GM18907 (cell line): ENCODE measurements at regions not wholly inside any gene's neighbourhood (a gene's known extent, or its start where the extent isn't known, plus 50 kb on each side); places are given as distances from the start of the nearest gene placed in this dataset.

ENCODE experiments used
- ATAC-seq: cut with Tn5 transposase; IDR thresholded peaks from one replicate; pipeline ENCODE4 v1.9.1; 2021; ENCODE audit warnings: mild to moderate bottlenecking, moderate library complexity; ENCODE audit not compliant: unreplicated experiment

DNA sequence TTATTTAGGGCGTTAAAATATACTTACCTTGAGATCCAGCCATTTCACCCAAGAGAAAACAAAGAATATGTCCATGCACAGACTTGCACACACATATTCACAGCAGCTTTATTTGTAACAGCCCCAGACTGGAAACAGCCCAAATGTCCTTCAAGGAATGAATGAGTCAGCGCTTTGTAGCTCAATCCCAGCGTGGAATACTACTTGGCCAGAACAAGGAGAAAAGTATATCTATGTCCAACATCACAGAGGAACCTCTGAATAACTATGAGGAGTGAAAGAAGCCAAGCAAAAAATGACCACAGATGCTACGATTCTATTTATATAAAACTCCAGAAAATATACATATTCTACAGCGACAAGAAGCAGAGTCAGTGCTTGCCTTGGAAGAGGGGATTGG, 158.3 kb downstream of the ENGASE start:
- no peak for ATAC-seq

DNA sequence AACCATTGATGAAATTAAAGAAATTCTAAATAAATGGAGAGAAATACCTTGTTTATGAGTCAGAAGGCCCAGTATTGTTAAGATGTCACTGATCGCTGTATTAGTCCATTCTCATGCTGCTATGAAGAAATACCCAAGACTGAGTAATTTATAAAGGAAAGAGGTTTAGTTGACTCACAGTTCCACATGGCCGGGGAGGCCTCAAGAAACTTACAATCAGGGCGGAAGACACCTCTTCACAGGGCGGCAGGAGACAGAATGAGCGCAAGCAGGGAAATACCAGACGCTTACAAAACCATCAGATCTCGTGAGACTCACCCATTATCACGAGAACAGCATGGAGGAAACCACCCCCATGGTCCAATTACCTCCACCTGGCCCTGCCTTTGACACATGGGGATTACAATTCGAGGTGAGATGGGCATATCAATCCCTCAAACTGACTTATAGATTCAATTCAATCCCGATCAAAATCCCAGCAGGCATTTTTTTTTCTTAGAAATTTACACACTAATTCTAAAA, 157.2 kb downstream of the ENGASE start:
- ATAC-seq = no peak

DNA sequence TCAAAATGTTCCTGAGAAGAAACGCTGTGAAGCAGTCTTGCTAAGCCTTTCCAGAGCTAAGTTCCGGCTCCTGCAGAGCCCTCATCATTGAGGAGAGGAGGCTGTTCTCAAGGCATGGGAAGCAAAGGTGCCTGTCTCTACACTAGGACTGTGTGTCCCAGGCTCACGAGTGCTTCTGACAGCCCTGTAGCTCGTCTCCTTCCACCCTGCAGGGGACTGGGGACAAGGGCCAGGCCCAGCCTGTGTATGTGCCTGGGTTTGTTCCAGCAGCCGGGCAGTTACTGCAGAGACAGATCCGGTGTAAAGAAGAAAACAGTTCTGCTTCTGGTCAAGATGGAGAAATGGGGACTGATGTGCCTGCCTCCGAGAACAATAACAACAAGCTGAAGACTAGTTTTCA, 156.0 kb downstream of the ENGASE start:
- ATAC-seq = no peak

DNA sequence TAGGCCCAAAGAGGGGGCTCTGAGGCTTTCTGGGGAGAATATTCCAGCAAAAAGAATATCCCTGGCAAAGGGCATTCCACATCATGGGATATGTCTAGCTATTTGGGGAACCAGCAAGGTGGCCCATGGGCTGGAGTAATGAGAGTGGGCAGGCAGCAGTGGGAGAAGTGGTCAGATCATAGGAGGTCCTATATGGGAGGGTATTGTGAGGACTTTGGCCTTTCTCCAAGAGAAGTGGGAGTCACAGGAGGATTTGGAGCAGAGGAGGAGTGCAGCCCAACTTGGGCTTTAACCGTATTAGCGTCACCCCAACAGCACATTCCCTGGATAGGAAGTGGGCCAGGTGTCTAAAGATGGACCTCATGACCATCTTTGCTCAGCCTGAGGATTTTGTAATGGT, 151.4 kb downstream of the ENGASE start:
- no peak for ATAC-seq

DNA sequence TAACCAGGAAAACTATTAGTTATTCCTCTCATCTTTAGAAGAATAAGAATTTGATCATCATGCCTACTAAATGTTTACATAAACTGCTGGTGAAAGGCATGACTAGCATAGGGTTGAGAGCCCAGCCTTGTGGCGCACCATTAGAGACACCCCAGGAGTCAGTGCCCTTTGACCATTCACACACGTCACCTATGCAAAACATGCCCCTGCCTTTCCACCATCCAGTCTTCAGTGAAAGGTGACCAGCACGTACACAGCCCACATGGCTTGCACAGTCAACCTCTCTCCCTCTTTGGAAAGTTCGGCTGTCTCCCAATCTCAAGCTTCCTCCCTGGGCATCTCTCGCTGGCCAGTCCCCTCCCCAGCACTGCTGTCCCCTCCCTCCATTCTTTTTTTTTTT, 150.3 kb downstream of the ENGASE start:
- ATAC-seq = no peak

DNA sequence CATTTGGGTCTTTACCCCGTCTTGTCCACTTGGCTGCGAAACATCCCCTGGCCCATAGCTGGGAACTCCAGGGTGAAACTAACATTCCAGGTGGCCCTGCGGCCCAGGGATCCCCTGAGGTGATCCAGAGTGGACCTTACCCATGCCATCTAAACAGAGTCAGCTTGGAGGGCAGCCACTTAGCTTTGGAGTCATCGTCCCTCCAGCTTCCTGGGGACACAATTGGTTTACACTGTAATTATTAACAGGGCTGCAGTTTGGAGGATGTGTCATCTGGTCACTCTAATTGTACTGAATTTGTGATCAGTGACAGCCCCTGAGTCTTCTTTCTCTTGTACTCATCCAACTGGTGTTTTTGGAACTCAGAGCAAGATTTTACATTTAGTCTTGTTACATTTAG, 149.9 kb downstream of the ENGASE start:
- no peak for ATAC-seq

DNA sequence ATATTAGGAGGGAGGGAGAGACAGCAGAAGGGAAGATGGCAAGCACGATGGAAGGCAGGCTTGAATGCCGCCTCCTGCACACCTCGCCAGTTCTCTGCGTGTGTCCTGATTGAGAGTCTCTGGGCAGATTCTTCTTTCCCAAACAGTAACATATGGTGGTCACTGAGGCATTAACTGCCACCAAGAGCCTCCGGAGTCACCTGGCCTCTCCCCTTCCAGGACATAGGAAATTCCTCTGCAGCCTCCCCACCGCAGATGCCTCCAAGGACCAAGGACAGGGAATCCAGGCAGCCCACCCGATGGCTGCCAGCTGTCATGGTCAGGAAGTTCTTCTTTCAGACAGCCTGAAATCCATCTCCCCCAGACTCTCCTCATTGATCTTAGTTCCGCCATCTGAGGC, 149.3 kb downstream of the ENGASE start:
- ATAC-seq = no peak

DNA sequence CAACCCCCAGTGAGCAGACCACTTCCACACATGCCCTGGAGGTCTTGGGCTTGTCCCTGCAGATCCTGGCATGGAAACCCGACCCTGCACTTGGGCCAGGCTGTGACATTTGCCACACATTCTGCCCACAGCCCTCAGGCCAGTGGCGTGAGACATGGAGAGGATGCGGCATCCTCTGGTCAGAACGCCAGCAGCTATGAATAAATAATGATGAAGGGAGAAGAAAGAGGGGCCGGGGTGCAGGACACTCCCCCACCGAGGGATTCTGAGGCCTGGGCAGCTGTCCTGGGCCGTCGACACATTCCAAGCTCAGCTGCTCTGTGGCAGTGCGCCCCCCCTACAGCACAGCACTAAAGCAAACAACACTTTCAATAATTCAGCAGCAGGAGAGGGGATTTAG, 148.8 kb downstream of the ENGASE start:
- no peak for ATAC-seq

DNA sequence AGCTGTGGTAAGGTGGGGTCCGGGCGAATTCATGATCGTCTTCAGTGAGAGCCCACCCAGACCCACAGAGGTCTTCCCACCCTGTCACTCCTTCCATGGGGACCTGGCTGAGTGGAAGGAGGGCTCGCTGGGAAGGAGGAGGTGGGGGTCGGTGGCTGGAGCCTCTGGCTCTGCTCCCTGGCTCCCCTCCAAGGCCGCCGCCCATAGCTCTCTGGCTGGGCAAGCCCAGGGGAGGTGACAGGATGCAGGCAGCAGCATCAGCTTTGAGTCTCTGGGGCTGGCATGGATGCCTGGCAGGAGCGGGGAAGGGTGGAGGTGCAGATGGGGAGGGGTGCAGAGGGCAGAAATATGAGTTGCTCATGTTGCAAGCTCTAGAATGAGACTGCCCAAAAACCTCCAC, 147.0 kb downstream of the ENGASE start:
- no peak for ATAC-seq

DNA sequence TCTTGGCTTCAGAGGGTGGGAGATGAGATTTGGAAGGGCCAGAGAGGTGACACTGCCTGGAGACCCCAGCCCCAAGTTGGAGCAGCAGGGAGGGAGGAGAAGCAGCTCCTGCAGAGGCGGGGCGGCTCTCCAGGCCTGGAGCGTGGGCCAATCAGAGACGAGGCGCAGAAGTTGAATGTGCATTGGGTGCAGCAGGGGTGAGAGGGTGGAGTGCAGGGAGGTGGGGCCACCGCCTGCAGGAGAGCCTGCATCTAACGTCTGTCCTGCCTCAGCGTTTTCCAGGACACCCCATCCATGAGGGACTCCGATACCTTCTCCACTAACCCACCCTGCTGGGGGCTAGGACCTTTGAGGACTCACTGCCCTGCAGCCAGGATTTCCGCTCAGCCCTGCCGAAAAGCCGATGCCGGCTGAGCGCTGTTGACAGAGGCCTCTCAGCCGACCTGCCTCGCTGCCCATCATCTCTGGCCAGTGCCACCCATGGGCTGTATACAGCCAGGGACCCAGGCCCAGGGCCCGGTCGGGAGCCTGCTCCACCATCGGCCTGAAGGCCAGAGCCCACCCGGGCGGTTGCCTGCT, 146.2 kb downstream of the ENGASE start:
- ATAC-seq = no peak

DNA sequence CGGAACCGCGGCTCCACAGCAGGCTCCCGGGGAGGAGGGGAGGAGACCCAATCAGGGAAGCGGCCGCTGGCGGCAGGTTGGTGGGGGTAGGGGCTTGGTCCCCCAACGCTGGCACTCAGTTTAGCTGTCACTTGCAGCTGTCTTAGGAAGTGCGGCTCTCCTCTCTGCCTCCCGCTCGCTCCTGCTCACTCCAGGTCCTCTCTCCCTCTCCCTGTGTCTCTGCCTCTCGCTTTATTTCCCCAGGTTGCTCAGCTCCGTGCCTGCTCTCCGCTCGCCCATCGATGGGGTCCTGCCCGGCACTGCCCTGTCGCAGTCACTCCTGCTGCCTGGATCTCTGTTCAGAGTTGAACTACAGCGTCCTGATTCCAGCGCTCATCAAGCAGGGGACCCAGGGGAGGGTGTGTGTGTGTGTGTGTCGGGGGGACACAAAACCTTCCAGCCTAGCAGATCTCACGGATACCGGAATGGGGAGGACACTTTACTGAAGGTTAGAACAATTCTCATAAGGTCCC, 145.6 kb downstream of the ENGASE start:
- no peak for ATAC-seq

DNA sequence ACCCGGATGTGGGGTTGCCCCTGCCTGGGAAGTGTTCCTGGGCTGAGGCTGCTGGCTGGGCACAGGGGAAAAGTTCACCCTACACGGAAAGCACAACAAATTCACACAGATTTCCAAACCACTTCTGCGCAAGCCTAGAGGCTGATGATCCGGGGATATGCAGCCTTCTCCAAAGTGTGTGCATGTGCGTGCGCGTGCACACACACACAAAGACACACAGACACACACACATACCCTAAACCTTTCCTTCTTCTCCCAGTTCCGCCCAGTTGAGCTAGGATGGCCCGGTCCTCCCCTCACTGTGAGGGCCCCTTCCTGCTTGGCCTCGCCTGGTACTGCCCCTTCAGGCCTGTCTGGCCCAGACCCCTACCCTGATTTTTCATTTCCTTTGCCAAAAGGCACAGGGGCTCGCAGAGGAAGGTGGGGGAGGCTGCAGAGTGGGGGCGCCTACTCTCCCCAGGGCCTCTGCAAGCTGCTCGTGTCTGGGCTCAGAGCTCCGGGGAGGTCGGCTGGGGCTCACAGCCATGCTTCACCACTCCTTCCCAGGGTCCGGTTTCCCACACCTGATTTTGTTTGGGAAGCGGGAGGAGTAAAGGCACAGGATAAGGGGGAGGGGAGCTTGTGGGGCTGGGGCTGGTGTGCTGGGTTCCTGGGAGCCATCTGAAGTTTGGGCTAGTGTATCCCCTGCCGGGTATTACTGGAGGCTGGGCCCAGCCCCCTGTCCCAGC, 144.7 kb downstream of the ENGASE start:
- ATAC-seq = no peak

DNA sequence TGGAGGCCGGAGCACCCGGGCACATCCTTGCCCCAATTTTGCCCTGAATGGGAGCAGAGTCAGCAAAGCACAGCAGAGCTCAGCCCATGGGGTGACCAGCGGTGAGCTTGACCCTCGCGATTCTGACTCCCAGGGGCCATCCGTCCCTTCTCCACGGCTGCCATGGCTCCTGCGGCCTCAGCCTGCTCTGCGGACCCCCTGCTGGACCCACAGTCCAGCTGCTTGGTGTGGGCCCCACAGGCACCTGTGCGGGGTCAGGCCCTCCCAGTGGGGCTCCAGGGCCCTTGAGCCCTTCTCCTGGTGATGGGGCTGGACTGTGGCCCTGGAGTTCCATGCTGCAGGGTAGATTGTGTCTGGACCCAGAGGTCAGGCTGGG, 144.2 kb downstream of the ENGASE start:
- ATAC-seq = no peak

DNA sequence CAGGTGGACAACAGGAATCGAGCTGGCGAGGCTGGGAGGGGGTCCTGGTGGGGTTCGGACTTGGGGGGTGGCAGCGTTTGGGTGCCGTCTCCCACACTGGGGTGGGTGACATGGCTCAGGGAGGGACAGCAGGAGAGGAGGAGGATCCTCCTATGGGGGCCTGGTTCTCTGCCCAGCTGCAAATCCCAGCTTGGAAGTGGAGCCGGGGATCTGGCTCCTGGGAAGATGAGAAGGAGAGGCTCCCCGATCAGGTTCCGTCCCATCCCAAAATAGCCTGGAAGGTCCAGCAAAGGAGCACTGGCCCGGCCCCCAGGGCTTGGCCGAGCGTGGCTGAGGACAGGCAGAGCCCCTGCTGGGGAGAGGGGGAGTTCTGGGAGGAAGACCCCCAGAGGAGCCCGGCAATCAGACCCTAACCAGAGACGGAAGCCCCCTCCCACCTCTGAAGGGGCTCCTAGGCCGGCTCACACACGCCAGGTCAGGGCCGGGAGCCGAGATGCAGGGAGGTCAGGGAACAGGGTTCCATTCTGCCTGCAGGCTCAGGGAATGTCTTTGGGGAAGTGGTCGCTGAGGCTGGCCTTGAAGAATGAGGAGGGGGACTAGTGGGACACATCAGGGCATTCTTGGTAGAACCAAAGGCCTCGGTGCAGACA, 143.7 kb downstream of the ENGASE start:
- ATAC-seq = no peak

DNA sequence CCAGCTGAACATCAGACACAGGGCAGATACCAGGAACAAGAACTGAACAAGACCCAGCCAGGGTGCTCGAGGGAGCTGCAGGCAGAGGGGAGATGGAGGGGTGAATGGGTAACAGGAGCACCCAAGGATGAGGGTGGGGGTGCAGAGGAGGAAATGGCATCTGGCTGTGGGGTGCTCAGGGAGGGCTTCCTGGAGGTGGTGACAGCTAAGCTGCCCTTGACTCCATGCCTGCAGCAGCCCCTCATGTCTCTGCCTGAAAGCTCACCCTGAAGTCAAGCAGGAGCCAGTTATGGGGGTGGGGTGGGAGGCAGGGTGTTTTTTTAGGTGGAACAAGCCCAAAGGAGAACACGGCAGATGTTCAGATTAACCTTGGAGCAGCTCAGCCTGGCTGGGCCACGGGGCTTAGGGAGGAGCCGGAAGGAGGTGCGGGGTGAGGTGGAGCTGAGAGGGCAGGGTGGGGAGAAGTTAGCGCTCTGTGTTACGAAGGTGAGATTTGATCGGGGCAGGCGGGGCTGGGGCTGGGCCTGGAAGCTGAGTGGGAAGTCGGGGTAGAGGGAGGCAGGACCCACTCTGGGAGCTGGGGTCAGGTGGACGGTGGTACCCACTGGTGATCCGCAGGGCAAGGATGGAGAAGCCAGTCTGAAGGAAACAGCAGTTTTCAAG, 143.0 kb downstream of the ENGASE start:
- ATAC-seq = no peak

DNA sequence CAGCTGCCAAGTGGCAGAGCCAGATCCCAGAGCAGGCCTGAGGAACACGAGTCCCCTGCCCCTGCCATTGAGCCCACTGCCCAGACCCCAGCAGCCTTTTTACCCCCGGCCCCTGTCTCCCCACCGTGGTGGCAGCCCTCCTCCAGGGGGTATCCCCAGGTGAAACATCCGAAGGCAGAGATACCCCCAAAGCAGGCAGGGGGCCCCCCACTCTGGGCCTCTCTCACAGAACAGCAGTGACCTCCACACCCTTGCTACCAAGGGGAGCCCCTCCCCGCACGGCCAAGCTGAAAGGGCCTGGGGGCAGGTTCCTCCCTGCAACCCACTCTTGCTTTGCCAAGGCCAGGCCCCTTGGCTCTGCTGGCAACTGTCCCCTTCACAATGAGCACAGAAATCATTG, 142.2 kb downstream of the ENGASE start:
- no peak for ATAC-seq

DNA sequence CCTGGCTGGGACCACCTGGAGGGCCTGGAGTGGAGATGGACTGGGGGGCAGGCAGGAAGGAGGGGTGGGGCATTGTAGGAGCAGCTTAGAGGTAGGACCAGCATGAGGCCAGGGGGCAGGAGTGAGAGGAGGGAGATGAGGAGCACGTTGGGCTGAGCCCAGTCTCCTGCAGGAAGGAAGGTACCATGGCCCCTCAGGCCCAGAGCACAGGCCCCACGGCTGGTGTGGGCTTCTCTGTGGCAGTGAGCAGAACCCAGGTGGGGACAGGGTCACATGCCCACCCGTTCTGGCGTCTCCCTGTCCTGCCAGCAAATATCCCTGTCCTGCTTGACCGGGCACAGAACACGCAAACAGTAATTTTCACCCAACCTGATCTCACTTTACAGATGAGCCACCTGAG, 141.8 kb downstream of the ENGASE start:
- ATAC-seq = no peak

DNA sequence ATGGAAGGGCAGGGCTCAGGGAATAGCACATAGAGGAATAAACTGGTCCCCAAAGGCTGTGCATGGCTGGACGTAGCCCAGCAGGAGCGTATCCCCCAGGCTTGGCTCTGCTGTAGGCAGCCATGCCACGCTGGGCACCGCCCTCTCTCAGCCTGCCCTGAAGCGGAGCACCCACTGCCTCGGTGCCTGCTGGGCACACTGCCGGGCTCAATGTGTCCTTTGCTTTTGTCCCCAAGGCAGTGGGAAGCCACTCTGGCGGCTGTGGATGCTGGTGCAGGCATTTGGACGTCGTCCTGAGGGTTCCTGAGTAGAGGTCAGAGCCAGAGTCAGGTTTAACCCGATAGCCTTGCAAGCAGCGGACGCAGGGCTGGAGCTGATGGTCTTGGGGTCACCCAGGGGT, 141.0 kb downstream of the ENGASE start:
- ATAC-seq = no peak

DNA sequence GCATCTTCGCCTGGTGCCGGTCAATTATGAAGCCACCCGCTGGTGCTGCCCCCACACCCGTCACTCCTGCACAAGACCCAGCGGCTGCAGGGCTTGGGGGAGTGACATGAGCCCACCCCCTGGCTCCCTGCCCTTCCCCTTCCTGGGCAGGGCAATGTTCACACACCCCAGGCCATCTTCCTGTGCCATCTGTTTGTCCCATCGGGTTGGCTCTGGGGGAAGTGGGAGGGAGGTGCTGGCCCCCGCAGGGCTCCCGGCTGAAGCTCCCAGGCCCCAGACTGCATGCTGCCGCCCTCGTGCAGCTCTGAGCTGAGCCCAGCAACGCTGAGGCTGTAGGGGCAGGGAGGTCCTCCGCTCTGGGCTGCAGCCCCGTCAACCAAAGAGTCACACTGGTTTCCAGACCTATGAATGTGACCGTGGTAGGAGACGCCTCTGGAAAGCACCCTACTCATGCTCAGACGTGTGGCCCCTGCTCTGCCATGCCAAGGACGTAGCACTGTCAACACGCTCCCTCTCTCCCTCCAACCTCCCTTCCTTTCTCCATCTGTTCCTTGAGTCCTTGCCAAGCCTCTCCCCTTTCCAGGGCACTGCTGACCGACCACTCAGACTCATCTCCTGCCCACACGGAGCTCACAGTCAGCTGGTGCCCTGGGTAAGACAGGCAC, 140.4 kb downstream of the ENGASE start:
- no peak for ATAC-seq

DNA sequence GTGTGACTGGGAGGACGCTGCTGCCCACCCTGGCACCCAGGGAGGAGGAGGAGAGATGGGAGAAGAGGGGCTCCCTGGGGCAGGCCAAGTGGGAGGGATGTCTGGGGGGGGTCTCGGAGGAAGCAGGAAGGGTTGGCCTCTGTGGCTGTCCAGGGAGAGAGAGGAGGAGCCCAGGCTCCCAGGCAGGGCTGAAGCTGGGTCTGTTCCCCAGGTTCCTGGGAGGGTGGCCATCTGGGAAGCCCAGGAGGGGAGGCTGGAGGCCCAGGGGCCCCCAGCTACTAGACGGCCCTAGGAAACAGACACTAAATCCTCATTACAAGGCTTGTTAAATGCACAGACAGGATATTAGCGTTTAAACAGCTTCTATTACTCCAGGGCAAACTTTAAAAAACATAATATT, 139.8 kb downstream of the ENGASE start:
- no peak for ATAC-seq

DNA sequence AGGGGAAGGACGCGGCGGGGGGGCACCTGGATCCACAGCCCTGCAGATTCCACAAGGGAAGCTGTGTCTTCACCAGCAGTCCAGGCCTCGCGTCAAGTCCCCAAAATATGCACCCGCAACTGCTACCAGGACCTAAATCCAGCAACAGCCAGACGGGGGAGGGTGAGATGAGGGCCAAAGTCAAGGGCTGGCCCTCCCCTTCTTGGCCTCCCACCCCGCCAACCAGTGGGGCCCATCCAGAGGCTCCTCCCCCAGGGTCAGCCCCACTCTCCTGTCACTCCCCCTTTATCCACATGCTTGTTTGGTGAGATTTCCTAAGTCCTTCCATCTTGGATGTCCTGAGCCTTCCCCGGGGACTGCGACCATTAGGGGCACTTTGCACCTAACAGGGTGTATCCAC, 138.7 kb downstream of the ENGASE start:
- ATAC-seq = no peak
